H7 (cell line): ENCODE measurements at regions not wholly inside any gene's neighbourhood (a gene's known extent, or its start where the extent isn't known, plus 50 kb on each side); places are given as distances from the start of the nearest gene placed in this dataset.
"Not testable (repeated sequence)": the region's sequence is repeated elsewhere in the genome, so short reads cannot be mapped to it uniquely, and the experiment has no call there.

Experiments
- DNase-seq: peaks from one replicate; pipeline ENCODE4 v3.0.0; 2012
- H3K27me3 ChIP-seq: 2 replicates; pipeline ENCODE4 v1.6.0; 2011; ENCODE audit warnings: mild to moderate bottlenecking, low read length; ENCODE audit not compliant: control insufficient read depth, insufficient read depth
- H3K36me3 ChIP-seq: replicated peaks from 2 replicates; pipeline ENCODE4 v1.5.1; 2011; ENCODE audit warnings: low read length; ENCODE audit not compliant: control insufficient read depth, insufficient read depth
- H3K4me3 ChIP-seq: 2 replicates; pipeline ENCODE4 v1.5.1; 2011; ENCODE audit warnings: low read depth, mild to moderate bottlenecking, control low read depth, low read length, moderate library complexity; ENCODE audit not compliant: insufficient read depth

GRCh38 chr10:64036321-64036930, 515.2 kb downstream of the REEP3 start:
- no peaks in the 10 kb centered on the region for H3K36me3 ChIP-seq
- no peaks in the 10 kb centered on the region for H3K27me3 ChIP-seq
- DNase-seq = no peak
- H3K4me3 ChIP-seq = no peak overlapping the region

GRCh38 chr10:64037071-64037661, 516.0 kb downstream of the REEP3 start:
- no peak for DNase-seq
- H3K27me3 ChIP-seq = no peaks in the 10 kb centered on the region
- no peak overlapping the region for H3K4me3 ChIP-seq
- no peaks in the 10 kb centered on the region for H3K36me3 ChIP-seq

DNA sequence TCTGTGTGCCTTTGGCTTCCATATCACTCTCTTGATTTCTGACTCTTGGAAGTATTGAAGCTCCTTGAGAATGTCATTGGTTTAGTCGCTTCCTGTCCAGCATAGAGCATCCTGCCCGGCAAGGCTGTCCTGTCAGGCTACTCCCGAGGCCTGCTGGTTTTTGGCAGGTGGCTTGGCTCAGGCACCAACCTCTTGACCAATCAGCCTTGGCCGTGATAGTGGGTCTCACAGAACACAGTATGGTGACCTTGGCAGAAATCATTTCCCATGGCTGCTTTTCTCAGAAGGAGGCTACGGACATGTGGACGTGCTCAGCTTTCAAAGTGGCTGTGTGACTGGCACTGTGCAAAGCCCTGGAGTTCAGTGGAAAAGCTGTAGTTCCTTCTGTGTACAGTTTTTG, 516.9 kb downstream of the REEP3 start:
- no peaks in the 10 kb centered on the region for H3K36me3 ChIP-seq
- H3K27me3 ChIP-seq = no peaks in the 10 kb centered on the region
- DNase-seq = no peak
- H3K4me3 ChIP-seq = no peak overlapping the region

DNA sequence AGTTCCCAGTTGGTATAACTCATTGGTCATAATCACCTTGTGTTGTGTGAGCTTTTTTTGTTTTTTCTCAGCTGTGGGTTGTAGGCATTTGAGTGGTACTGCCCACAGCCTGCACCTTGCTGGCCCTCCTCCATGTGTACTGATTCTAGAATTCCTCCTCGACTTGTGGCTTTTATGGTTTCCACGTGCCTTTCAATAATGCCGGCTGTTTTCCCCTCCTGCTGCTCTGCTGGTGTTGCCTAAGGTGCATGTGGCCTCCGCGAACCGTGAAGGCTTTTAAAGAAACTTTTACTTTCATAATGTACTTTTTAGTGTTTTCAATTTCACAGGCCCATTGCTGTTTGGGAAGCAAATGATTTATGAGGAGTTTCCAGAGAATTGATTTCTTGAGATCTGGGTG, 518.0 kb downstream of the REEP3 start:
- DNase-seq = no peak
- Histone ChIP-seq H3K4me3 (no peak overlapping the region), H3K27me3 (no peaks in the 10 kb centered on the region), H3K36me3 (no peaks in the 10 kb centered on the region)

DNA sequence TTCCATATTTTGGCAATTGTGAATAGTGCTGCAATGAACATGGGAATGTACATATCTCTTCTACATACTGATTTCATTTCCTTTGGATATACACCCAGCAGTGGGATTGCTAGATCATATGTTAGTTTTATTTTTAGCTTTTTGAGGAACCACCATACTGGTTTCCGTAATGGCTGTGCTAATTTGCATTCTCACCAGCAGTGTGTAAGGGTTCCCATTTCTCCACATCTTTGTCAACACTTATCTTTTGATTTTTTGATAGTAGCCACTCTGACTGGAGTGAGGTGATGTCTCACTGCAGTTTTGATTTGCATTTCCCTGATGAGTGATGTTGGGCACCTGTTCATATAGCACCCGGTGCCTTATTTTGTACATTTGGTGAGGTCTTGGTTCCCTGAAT, 519.6 kb downstream of the REEP3 start:
- no peaks in the 10 kb centered on the region for H3K27me3 ChIP-seq
- H3K4me3 ChIP-seq = no peak overlapping the region
- DNase-seq = no peak
- H3K36me3 ChIP-seq = no peaks in the 10 kb centered on the region

GRCh38 chr10:64041185-64041988, 520.2 kb downstream of the REEP3 start:
- peak; percentile 78 for DNase-seq
- Histone ChIP-seq H3K4me3 (no peak overlapping the region), H3K36me3 (no peaks in the 10 kb centered on the region), H3K27me3 (no peaks in the 10 kb centered on the region)

DNA sequence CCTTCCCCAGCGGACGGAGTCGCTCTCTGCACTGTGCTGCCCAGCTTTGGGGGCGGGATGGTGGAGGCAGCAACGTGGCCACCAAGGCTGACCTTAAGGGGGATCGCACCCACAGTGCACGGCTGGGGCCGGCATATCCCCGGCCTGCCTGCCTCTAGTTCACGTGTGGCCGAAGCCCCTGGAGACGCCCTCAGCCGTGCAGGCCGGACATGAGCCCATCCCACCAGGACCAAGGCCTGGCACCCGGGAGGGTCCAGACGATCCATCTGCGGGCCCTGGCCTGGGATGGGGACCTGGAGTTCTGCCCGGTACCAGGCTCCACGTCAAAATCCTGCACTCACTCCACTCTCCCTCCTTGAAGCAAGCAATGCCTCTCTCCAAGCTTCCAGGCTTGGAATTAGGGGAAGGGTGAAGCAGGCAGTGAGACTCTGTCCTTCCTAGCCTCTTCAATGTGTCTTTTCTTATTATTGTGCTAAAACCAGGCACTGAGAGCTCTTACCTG, 520.8 kb downstream of the REEP3 start:
- Histone ChIP-seq H3K27me3 (no peaks in the 10 kb centered on the region), H3K4me3 (no peak overlapping the region), H3K36me3 (no peaks in the 10 kb centered on the region)
- no peak for DNase-seq

GRCh38 chr10:64044098-64044497, 522.9 kb downstream of the REEP3 start:
- no peak overlapping the region for H3K4me3 ChIP-seq
- H3K36me3 ChIP-seq = no peaks in the 10 kb centered on the region
- no peaks in the 10 kb centered on the region for H3K27me3 ChIP-seq
- DNase-seq = no peak

- DNase-seq, H3K36me3 ChIP-seq, H3K27me3 ChIP-seq, H3K4me3 ChIP-seq: not testable (repeated sequence)
These were observed 523.9 kb downstream of the REEP3 start for GRCh38 chr10:64044957-64045632.

- no peaks in the 10 kb centered on the region for H3K36me3 ChIP-seq
- H3K4me3 ChIP-seq = no peak overlapping the region
These were observed 533.2 kb downstream of the REEP3 start for GRCh38 chr10:64054392-64054791.

GRCh38 chr10:64059884-64060283, 538.7 kb downstream of the REEP3 start:
- H3K36me3 ChIP-seq = no peaks in the 10 kb centered on the region
- no peaks in the 10 kb centered on the region for H3K27me3 ChIP-seq
- no peak overlapping the region for H3K4me3 ChIP-seq
- peak; percentile 18 for DNase-seq

More at GRCh38 chr10:64054392-64054791, 533.2 kb downstream of the REEP3 start:
- no peak for DNase-seq
- no peaks in the 10 kb centered on the region for H3K27me3 ChIP-seq

DNA sequence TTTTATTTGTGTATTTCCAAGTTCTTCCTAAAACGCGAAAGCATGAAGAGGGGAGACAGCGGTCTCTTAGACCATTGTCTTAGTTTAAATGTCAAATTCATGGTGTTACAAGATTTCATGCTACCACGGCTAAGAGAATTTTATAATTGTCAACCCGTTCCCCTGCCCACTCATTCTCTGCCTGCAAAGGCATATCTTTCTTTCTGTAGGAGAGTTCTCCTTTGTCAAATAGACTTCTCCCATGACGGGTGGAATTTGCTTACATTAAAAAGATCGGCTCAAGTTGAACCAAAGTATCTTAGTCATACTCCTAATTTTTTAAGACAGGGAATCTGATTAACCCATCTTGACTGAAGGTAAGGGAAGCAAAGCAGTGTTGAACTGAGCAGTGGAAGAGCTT, 539.2 kb downstream of the REEP3 start:
- H3K27me3 ChIP-seq = no peaks in the 10 kb centered on the region
- H3K4me3 ChIP-seq = no peak overlapping the region
- H3K36me3 ChIP-seq = no peaks in the 10 kb centered on the region
- DNase-seq = no peak

- no peaks in the 10 kb centered on the region for H3K27me3 ChIP-seq
- no peak overlapping the region for H3K4me3 ChIP-seq
- no peaks in the 10 kb centered on the region for H3K36me3 ChIP-seq
- DNase-seq = no peak
These were observed 541.6 kb downstream of the REEP3 start for GRCh38 chr10:64062793-64063192.

DNA sequence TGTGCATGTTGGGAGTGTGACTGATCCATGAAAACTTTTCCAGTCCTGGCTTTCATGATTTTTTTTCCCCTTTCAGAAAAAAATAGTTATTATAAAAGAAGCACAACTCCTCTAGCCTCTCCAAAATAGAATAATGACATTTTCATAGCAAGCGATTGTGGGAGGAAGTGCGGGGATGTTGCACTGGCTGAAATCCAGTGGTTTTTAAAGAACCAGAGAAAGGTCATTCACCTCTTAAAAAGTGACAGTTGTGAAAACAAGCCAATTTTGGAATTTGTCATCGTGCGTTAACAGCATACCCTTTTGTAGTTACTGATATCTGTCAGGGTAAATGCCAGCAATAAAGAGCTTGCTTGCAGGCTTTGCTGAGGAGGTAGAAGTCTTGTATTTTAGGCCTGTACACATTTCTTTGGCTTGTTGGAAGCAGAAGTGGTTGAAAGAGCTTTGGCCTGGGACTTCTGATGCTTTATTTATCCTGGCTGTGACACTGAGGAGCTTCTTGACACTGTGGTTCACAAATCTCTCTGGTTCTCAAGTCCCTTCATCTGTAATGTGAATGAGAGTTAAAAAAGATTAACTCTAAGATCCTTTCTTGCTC, 545.9 kb downstream of the REEP3 start:
- Histone ChIP-seq H3K36me3 (no peaks in the 10 kb centered on the region), H3K4me3 (no peak overlapping the region), H3K27me3 (no peaks in the 10 kb centered on the region)
- DNase-seq = no peak
